ENCODE measurements at regions not wholly inside any gene's neighbourhood (a gene's known extent, or its start where the extent isn't known, plus 50 kb on each side); places are given as distances from the start of the nearest gene placed in this dataset.
"Not testable (repeated sequence)": the region's sequence is repeated elsewhere in the genome, so short reads cannot be mapped to it uniquely, and the experiment has no call there.

DNA sequence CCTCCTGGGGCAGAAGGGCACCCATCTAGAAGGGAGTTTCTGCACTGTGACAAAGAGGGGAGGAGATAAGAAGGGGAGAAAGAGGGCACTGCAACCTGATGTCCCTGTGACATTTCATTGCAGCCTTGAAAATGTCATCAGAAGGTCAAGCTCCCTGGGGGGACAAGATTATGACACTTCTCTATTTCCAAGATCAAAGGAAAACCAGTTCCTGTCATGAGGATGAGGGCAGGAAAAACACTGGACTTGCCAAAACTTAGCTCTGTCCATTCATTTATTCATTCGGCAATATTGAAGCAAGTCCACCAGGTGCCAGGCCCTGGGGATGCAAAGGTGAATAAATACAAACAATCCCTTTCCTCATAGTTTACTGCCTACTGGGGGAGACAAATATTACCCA, 138.4 kb upstream of the CDKN3 start:
- no peak for DNase-seq

DNA sequence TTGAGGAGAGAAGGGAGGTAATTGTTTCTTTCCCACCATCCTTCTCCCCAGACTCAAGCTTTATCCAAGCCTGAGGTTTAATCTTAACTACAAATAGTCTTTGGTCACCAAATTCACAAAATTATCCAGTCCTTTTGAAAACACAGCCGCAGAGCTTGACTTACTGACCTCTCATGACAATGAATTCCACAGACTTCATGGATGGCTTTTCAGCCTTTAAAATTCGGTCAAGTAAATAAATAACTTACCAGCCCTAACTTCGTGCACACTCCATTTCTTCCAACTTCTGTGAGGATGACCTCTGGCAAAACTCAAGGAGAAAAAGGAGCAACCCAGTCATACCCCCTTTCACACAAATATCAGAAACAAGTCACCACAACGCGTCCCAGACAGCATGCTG, 137.0 kb upstream of the CDKN3 start:
- DNase-seq, result no peak

DNA sequence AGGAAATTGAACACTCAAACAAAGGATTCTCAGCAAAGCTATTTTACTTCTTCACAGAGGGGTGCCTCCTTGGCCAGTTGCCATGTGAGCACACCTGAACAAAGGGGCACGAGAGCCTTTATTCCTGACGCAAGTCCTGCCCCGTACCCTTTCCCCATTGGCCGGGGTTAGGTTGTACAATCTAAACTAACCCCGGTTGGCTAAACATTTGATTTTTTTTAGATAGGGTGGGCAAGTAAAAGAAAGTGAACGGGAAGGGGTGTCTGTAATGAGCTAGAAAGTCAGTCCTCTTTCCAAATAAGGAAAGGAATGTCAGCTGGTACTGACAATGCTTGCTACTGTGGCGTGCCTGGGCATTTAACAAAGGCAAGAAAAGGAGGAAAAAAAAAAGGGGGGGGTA, 135.5 kb upstream of the CDKN3 start:
- no peak for DNase-seq

DNA sequence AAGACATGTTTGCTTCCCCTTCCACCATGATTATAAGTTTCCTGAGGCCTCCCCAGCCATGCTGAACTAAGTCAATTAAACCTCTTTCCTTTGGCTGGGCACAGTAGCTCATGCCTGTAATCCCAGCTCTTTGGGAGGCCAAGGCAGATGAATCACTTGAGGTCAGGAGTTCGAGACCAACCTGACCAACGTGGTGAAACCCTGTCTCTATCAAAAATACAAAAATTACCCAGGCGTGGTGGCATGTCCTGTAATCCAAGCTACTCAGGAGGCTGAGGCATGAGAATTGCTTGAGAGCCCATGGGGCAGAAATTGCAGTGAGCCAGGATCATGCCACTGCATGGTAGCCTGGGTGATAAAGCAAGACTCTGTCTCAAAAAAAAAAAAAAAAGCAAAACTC, 130.2 kb upstream of the CDKN3 start:
- DNase-seq, result not testable (repeated sequence)

DNA sequence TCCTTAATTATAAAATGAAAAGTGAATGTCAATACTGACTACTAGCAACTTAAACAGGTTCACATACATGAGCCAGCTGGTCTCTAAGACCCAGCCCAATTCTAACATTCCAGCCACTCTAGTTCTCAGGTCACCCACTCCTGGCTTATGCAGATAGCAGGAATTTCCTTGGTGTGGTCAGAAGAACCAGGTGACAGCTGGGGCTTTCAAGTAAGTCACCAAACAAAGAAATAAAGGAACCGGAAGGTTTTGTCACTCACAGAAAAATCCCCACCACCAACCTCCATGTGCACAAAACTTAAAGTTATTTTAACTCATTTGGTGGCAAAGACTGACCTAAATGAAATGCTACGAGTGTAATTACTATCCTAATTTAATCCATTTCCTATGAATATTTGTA, 129.6 kb upstream of the CDKN3 start:
- DNase-seq, result no peak

DNA sequence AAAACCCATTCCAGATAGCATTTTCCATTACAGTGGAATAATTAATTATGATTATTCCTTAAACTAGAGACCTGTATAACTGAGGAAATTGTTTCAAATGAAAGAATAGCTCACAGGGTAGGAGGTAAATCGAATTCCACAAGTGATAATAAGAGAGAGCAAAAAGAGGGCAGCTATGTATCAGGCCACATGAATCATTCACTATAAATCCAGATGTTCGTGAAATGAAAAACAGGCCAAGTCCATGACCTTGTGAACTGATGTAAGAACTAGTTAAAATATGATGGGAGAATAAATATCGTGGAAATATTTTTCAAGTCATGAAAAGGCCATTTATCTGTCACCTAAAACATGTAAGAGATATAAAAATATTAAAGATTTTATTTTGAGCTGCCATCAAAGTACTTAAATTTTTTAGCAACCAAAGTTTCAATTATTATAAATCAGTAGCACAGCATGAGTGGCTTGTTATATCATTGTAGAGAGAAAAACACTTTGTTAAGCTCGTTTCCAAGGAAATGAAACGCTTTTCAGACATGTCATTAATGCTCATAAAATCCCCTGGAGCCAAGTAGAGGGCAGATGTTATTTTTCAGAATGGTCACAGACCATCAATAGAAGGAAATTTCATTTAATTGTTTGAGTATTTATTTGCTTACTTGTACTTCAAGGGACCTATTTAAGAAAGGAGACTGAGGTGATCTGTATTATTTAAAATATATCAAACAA, 120.6 kb upstream of the CDKN3 start:
- no peak for DNase-seq

DNA sequence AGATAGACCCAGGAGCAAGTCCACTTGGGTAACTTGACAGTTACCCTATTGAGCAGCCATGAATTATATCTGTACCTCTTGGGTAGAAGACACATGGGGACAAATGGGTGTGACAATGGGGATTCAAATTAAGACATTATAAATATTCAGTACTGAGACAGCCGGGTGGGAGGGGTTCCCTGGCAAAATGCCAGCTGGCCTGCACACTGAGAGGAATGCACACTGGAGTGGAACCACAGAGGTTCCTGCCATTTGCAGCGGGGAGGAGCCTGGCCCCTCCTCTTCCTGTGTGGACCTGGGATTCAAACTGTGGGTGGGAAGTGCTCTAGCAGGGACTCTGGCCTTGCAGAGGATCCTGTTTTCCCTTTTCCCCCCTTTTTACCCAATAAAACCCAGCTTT, 118.7 kb upstream of the CDKN3 start:
- DNase-seq, result peak; percentile 2

DNA sequence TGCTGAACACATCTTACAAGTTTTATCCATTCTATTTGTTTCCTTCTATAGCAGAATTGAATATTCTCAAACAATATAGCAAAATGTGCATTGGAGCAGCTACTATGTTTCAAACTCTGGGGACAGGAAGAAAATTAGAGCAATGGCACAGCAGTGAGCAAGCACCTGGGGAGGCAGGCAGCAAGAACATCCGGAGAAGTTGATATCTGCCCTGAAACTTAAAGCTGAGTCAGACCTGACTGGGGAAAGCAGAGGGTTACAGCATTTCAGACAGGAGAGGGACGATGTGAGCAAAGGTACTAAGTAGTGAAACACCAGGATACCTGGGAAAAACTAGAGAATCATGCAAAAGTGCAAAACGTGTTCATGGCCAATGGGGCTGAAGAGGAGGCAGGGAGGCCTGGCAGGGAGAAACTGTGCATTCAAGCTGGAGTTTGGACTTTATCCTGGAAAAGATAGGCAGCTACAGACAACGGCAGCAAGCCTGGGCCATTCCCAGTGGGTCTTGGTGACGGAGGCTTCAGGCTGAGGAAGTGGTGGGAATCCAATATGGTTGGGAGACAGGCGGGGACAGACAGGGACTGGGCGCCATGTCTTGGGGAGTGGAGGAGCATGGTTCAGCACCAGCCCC, 118.0 kb upstream of the CDKN3 start:
- no peak for DNase-seq

DNA sequence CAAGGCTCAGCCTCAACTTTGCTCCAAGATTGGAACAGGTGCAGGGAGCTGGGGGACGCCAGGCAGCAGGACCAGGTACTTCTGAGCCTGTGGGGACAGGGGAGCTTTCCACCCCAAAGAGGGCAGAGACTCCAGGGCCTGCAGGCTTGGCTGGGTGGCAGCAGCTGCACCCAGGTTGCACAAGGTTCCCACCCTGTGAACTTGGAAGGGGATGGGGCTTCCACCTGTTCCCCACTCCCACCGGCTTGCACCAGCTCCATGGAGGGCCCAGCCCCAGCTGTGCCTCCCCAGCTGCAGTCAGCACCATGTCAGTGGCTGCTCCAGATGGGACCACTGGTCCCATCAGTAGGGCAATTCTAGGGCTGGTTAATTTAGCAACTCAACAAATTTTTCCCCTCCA, 114.0 kb upstream of the CDKN3 start:
- no peak for DNase-seq

DNA sequence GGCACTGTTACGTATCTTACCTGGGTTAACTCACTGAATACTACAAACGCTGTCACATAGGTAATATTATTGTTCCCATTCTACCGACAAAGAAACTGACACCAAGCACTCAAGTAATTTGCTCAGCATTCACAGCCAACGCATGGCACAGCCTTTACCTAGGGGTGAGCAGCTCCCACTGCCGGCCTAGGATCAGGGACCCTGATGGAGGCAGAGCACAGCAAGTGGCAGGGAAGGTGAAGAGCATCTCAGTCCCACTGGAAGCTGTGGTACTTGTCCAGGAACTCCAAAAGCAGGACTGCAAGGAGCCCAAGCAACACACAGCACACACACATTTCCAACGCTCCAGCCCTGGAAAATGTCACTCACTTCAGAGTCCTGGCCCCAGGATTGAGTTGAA, 111.8 kb upstream of the CDKN3 start:
- no peak for DNase-seq

DNA sequence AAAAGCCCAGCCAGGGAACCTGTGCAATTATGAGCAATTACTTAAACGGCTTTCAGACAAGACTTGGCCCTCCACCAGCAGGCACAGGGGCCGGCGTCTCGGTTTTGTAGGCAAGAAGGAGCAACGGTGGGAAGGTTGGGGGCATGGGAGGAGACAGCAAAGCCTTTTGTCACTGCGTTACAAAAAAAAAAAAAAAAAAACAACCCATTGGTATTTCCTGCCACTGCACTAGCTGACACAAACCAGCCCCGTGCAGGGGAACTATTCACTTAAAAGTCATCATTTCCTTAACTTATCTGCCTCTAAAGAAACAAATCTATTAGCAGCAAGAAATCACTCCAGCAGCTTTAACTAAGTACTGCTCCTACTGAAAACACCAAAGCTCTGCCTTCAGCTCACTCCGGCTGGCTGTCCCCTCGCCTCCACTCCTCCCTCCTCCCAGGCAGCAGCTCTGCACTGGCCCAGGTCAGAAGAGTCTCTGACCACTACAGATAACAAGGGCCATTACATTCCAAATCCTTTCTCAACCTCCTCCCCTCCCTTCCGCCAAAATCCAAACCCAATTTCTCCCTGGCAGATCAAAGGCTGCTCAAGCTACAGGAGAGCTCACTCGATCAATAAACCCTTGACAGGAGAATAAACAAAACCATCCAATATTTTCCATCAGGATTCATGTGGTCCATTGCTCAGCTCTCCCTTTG, 105.2 kb upstream of the CDKN3 start:
- DNase-seq, result no peak

DNA sequence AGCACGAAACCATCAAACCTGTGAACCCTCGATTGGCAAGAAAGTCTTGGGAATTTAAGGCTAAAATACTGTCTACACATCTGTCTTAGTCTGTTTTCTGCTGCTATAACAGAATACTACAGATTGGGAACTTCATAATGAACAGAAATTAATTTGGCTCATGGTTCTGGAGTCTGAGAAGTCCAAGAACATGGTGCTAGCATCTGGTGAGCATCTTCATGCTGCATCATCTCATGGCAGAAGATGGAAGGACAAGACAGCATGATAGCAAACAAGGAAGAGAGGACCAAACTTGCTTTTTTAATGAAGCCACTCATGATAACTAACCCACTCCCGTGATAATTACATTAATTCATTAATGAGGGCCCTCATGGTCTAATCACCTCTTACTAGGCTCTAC, 102.0 kb upstream of the CDKN3 start:
- no peak for DNase-seq

DNA sequence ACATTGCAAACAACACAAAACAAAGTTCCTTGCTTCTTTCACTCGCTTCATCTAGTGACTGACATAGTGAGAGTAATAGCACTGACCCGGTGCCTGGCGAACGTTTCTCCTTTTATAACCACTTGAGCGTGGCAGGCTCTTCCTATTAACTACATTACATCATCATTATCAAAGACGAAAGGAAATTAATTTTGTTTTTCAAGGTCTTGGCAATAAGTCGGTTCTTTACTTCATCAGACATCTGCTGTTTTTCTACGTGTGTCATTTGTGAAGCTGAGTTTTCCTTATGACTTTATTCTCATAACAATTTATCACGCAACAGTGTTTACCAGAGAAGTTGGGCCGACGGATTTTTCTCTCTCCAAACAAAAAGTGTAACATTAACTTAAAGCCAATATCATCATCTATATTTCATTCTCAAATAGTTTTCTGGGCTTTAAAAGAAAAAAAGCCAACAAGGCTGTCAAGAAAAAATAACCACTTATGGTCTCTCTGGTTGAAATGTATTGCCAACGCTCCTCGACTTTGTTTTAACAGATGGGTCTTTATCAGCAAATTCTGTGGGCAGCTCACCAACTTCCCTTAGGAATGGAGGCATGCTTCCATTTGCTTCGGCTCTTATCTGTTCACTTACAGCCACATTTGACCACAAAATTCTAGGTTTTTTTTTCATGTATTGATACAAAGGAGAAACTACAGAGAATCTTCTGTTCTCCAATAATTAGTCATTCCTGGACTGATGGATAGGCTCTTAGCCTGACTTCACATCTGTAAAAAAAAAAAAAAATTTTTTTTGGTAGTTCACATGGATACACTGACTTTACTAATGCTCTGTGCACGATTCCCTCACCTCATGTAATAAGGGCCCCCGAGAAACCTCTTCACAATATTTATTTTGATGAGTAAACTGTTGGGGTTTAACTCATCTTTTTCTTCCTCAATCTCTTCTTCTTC, 97.1 kb upstream of the CDKN3 start:
- DNase-seq, result no peak

DNA sequence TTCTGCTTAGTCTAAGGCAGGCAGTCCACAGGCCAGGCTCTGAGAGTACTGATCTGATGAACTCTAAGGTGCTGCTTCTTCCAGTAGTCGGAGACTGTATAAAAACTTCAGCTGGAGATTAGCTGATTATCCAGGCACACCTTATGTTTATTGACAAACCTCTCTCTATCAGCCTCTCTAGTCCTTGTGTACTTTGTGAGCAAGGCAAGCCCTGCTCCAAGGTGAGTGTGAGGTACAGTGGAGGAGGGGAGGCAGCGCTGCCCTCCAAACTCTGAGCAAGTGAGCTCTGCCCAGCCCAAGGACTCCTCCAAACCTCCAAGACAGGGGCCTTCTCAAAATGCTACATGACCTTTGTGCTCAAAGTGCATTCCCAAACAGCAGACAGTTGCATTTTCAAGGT, 95.9 kb upstream of the CDKN3 start:
- no peak for DNase-seq

DNA sequence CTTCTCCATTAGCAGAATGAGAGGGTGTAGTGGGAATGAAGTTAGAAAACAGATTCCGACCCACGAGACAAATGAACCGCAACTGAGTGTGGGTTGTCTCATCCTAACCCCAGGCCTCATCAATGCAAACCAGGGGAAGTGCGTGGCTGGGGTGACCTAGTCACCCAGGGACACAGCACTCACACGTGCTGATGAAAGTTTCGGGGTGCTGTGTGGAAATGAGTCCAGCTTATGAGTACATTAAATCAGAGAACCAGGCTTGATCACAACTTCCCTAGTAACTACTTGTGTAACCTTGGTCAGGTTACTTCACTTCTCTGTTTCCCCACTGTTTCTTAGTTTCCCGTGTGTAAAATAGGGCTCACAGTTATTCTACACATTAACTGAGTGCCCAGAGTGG, 95.4 kb upstream of the CDKN3 start:
- no peak for DNase-seq

DNA sequence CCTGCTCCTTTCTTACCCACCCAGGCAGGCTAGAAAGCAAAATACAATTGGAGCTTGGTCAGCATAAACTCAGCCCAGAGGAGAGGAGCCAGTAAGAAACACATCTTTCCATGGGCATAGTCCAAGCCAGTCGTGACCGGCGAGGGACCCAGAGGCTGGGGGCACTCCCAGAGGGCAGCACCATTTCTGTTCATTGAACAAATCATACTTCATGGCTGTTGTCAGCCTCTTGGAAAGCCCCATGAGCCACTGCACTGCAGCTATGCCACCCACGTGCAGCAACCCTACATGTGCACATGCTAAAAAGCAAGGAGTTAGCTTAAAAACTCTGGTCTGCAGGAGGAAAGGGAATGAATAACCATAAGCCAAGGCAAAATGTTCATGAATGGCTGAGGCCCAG, 90.0 kb upstream of the CDKN3 start:
- no peak for DNase-seq

DNA sequence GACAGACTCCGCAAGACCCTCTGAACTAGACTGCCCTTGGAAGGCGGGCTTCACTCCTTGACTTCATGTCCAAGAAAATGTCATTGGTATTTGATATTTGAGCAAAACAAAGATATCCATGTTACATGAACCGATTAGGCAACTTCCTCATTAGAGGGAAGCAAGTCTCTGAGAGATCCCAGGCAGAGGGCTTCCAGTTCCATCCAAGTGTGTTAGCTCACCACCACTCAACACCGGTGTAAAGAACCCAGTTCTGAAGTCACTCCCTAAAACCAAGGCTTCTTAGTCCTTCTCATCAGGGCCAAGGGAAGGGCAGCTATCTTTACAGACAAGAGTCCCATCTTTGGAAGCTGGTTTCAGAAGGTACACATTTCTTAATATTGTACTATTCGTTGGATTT, 87.2 kb upstream of the CDKN3 start:
- no peak for DNase-seq

DNA sequence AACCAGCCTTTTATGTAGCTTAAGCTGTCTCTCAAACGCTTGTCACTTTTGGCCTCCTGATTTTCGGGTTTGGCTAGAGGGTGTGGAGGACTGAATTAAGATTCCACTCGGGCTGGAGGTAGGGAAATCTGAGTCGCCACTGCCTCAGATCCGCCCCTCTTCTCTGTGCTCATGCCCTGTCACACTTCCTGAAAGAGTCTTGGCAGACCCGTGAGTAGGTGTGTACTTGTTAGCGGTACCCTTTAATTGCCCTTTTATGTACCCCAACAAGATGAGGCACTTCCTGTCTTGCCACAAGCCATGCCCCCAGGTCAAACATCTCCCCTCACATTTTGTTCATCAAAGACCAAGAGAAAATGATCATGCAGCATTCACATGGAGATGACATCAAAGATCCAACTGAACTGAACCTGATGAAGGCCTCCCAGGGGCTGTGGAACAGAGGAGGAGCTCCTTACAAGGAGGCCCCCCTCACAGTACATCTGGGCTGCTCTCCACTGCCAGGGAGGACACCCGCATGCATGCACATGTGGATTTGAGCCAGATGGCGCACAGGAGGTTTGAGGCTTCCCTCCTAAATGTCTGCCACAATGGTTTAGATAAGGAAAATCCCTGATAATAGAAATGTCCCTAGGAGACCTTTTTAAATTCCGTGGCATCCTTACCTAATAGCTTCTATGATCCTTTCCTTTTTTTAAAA, 86.5 kb upstream of the CDKN3 start:
- DNase-seq, result no peak

DNA sequence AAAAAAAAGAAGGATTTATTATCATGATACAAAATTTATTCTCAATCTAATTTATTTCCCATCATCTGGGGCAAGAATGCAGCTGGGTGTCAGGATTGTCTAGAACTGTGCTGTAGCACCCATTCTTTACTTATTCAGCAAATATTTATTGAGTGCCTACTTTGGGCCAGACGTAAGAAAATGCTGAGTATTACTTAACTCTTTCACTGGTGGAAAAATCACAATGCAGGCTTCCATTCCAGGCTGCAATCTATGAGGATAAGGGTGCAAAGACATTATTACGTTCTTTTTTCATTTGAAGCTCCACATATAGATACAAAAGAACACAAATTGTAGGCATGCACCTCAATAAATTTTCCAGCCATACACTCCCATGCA, 86.0 kb upstream of the CDKN3 start:
- no peak for DNase-seq

DNA sequence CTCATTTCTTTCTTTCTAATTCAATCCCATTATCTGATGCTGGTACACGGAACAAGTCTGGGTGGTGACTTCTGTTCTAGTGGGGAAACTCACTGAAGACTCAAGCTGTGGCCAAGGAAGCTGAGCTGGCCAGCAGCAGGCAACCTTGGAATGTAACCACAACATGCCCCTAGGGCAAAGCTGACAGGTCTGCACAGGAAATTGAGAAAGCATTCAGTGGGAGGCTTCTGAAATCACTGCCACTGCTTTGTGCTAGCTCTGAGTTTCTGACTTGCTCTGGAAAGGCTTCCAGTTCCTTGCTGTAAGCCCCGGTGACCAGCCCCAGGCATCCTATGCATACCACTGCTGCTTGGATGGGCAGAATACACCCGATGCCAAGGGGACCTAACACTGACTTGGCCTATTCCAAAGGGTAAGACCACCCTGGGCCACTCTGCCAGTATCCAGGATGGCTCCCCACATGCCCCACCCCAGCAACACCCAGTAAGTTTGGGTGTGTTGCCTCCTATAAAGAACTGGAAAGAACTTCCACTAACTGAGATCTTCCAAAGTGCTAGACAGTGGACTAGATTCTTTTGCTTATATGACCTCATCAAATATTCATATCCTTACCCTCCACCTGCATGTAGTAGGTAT, 84.5 kb upstream of the CDKN3 start:
- DNase-seq, result no peak

DNA sequence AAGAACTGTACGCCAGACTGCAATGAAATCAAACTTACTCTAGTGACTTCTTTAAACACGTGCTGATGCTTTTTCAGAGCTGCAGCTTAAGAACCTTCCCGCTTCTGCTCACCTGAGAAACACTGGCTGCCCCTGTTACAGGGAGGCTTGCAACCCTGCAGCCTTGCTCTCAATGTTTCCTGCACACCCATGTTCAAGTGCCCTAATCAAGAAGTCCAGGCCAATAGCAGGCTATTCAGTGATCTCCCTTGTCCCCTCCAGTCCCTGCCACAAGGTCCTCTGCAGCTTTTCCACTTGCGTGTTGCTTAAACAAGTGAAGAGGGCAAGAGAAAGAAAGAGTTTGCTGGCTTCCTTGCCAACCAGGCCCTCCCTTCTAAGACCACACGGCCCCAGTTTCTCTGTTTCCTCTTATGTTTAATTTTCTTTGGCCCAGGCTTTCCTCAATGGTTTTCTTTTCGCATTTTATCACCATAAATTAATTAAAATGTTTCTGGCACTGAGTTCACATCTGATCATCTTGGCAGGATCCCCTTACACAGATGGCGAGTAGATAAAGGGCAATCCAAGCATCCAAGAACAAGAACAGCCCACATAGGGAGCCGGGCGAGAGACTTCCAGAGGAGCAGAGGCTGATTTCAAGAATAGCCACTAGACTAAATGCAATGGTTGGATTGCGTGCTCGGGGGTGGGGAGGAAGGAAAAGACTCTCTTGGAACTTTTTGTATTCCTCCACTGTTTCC, 82.3 kb upstream of the CDKN3 start:
- DNase-seq, result no peak
